ENCODE measurements at regions not wholly inside any gene's neighbourhood (a gene's known extent, or its start where the extent isn't known, plus 50 kb on each side); places are given as distances from the start of the nearest gene placed in this dataset.

DNA sequence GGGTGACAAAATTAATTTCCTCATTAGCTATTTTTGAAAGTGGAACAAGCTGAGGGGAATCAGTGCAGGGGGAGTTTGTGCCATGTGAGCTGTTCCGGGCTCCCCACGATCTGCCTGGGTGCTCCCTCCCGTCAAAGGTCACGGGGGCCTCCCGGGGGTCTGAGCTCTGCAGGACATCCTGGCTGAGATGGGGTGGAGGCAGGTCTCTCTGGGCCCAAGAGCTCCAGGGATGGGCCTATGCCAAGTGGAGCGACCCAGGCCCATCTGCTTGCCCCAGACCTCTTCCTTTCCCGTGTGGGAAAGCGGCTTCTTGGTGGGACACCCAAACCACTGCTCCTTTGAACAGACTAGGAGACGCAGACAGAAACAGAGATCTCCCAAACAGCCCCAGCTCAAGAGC lies 143.3 kb upstream of the ID2 start:
- DNase-seq (ENCODE audit: low spot score): no peak

DNA sequence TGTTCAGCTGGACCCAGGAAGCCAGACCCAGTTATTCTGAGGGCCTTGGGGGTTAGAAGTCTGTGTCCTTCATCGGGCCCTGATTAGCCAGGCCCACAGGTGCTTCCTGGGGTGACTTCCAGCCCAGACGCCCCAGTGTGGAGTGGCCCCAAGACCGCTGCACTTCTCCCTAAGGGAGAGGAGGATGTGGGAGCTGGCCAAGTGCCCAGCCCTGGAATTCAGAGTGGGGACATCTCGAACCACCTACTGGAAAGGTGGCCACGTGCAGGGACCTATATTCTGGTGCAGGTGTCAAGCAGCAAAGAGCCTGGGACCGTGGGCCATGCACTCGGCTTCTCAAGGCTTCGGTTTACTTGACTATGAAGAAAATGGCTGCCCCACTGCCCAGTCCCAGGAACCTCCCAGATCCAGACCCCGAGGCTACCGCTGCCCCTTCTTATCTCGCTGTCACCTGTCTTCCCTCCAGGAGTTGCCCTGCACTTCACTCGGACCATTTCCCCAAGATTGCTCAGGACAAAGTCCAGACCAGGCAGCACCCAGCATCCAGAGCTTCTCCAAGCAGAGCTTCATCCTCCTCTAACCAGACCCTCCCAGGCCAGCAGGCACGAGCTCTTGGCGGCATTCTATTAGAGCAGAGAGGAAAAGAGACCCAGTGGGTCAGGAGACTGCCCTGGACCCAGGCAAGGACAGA lies 142.8 kb upstream of the ID2 start:
- no peak for DNase-seq (ENCODE audit: low spot score)

DNA sequence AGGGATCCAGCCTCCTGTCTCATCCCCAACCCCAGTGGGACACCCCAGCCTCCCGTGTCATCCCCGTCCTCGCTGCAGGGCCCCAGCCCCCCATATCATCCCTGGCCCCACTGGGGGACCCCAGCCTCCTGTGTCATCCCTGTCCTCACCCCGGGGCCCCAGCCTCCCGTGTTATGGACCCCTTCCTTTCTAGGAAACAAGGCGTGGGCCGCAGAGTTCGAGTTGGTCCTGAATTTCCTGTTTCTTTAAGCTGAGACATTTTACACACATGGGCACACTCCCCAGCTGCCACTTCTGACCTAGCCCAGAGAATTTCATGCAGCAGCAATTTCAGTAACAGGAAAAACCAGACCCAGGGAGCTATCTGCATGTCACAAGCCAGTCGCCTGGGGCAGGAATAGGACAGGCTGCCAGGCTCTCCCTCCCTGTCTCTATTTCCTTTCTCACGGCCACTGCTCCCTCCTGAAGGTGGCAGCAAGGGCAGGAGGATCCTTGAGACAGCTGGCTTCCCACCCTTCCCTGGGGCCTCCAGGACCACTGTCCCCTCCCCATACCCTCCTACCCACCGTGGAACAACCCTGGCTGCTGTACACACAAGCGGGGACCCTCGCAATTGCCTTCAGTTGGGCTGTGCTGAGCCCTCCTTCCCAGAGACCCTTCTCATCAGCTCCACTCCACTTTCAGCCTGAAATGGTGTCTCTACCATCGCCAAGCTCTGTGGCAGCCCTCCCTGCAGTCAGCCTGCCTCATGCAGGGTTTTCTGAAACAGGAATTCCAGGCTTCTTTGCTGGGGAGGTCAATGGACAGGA lies 141.9 kb upstream of the ID2 start:
- DNase-seq (ENCODE audit: low spot score): no peak

GRCh38 chr2:8540552-8541055 lies 141.3 kb upstream of the ID2 start:
- DNase-seq (ENCODE audit: low spot score): no peak

DNA sequence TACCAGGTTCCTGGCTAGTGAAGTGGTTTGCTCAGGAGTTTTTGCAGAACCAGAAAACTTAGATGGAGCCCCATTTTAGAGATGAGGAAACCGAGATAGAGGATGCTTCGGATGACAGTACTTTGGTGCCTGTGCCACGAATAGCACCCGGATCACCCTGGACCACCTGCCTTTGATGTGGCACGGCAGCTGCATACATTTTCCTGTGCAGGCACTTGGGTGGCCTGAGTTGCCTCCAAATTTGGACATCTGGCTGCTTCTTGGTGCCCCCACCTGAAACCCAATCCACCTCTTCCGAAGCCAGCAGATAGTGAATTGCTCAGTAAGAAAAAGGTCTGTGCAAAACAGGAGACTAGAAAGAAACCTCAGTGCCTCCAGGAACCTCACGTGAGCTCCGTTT lies 140.6 kb upstream of the ID2 start:
- DNase-seq (ENCODE audit: low spot score): no peak

DNA sequence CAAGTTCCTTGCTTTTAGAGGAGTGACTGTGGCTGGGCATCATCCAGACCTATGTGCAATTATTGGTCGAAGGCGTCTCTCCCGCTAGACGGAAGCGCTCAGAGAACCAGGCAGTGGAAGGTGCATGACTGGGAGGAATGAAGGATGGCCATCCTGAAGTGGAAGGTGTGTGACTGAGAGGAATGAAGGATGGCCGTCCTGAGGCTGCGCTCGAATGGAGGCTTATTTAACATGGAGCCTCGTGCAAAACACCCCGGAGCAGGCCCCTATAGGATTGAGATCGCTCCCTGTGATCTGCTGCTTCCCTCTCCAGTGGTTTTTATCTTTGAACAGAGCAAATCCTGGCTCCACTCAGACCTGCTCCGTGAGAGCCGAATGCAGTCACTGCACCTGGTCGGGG lies 140.2 kb upstream of the ID2 start:
- no peak for DNase-seq (ENCODE audit: low spot score)

- DNase-seq (ENCODE audit: low spot score): no peak
Measured at GRCh38 chr2:8542381-8543059, 139.3 kb upstream of the ID2 start.

GRCh38 chr2:8543060-8543382 lies 138.8 kb upstream of the ID2 start:
- no peak for DNase-seq (ENCODE audit: low spot score)

GRCh38 chr2:8543383-8544170 lies 138.3 kb upstream of the ID2 start:
- DNase-seq (ENCODE audit: low spot score): no peak

- DNase-seq (ENCODE audit: low spot score): no peak
Measured at GRCh38 chr2:8544171-8544785, 137.6 kb upstream of the ID2 start.

- DNase-seq (ENCODE audit: low spot score): no peak
Measured at GRCh38 chr2:8544786-8545694, 136.8 kb upstream of the ID2 start.

DNA sequence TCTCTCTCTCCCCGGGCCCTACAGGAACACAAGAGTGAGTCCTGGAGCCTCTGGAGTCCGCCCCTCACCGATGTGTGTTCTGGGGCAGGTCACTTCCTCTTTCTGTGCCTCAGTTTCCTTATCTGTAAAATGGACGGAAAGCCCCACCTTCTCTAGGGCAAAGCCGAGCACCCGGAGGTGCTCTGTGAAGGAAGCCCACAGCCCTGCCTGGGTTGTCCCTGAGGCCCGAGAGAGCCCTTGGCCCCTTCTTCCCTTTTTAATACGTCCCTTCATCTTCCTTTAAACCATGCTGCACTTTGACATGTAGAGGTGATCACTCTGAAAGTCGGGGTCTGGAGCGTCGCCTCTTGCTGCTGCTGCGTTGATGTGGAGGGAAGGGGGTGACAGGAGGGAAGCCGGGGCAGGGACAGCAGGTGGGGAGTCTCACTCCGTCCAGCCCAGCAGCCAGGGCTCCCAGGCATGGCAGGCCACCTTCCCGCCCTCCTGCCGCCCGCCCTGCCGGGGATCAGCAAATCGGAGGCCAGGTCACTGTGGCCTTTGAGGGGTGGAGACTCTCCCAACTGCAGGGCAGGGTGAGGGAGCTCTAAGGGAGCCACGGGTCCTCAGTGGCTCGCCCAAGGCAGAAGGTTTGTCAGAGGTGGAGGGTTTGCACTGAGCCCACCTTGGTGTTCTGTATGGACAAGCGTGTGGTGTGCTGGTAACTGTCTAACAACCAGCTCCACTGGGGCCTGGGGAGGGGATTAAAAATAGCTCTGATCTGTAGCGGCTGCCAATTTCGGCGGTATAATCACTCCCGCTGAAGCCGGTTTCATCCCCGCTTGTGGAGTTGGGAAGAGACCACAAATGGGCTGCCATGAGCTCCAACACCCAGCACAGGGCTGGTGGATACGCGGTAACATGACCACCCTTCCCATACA lies 135.9 kb upstream of the ID2 start:
- no peak for DNase-seq (ENCODE audit: low spot score)

DNA sequence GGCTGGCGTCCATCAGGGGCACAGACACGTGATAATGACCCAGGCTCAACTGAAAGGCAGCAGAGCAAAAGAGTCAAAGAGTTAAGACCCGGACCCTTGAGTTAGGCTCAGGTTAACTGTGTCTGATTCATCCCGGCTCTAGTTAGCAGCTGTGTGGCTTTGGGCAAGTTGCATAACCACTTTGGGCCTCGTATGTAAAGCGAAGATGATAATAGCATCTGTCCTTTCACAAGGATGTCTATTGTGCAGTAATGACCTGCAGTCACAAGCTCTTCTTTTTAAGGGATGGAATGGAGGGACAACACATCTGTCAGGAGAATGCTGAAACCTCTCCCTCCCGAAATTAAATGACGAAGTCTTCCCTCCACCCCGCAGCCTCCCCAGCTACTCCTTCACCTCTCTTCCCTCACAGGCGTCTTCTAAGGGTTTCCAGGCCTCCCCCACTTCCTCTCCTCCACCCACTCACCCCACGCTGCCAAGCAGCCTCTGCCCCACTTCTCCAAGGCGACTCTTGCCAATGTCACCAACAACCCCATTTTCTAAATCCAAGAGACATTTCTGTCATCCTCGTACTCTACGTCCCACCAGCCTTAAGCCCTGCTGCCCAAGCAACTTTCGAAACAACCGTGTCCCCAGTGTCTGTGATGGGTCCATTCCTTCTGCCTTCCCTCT lies 135.1 kb upstream of the ID2 start:
- no peak for DNase-seq (ENCODE audit: low spot score)

DNA sequence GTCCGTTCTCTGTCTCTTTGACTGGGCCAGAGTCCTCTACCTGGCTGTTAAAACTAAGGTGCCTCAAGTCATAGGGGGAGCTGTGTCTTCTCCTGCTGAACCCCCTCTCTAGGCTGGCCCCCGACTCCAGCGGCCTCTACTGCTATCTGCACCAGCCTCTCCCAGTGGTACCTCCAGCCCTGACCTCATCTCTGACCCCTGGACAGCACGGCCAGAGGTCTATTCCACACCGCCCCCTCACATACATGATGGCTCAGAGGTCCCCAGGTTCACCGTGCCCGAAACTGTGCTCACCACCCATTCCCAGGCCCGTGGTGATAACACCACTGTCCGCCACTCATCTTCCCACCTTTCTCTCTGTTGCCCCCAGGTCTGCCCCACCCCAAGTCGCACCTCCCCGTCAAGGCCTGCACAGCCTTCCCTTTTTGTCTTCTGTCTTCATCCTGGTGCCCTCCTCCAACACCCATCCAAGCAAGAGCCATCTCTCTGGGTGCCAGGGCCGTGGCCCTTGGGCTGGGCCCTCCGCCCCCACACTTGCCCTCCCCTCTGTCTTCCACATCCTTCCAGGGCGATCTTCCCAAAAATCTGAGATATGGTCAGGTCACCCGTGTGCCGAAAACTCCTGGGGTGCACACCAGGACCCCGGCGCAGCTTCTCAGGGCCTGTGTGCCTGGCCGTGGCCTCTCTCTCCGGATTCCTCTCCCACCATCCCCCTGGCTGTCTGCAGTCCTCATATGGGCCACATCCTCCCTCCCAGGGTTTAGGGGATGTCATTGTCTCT lies 134.4 kb upstream of the ID2 start:
- no peak for DNase-seq (ENCODE audit: low spot score)

DNA sequence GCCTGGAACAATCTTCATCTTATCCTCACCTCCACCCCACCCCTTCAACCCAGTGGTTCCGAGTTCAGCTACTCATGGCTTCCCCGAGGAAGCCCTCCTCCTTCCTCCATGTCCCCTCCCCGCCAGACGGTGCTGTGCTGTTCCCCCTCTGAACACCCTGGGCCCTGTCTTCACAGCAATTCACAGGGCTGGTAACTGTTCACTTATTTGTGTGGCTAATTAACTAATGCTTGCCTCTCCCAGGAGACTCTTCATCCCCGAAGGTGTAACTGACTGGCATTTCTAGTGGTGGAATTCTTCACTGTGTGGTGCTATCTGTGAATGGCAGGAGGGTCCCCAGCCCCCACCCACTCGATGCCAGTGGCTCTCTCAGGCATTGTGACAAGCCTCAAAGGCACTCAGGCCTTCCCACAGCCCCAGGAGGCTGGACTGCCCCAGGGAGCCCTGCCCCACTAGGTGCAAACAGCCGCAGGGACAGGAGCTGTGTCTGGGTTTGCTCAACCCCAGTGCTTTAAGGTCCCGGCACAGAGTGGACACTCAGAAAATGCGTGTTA lies 133.7 kb upstream of the ID2 start:
- no peak for DNase-seq (ENCODE audit: low spot score)

GRCh38 chr2:8548619-8549150 lies 133.2 kb upstream of the ID2 start:
- no peak for DNase-seq (ENCODE audit: low spot score)

- DNase-seq (ENCODE audit: low spot score): no peak
Measured at GRCh38 chr2:8549273-8549922, 132.5 kb upstream of the ID2 start.

All from putamen (tissue), 1 donor.